NOMO-1 treated with dmso at 0.1 percent for 144 hours (cell line): ENCODE measurements at regions not wholly inside any gene's neighbourhood (a gene's known extent, or its start where the extent isn't known, plus 50 kb on each side); places are given as distances from the start of the nearest gene placed in this dataset.
A peak's percentile ranks its signal among the peaks of the same experiment; 100 is the strongest.
"Not testable (repeated sequence)": the region's sequence is repeated elsewhere in the genome, so short reads cannot be mapped to it uniquely, and the experiment has no call there.

ENCODE experiments used
- DNase-seq: peaks from one replicate; lab custom pipeline; 2025; ENCODE audit not compliant: unreplicated experiment; lab: John Stamatoyannopoulos, UW

DNA sequence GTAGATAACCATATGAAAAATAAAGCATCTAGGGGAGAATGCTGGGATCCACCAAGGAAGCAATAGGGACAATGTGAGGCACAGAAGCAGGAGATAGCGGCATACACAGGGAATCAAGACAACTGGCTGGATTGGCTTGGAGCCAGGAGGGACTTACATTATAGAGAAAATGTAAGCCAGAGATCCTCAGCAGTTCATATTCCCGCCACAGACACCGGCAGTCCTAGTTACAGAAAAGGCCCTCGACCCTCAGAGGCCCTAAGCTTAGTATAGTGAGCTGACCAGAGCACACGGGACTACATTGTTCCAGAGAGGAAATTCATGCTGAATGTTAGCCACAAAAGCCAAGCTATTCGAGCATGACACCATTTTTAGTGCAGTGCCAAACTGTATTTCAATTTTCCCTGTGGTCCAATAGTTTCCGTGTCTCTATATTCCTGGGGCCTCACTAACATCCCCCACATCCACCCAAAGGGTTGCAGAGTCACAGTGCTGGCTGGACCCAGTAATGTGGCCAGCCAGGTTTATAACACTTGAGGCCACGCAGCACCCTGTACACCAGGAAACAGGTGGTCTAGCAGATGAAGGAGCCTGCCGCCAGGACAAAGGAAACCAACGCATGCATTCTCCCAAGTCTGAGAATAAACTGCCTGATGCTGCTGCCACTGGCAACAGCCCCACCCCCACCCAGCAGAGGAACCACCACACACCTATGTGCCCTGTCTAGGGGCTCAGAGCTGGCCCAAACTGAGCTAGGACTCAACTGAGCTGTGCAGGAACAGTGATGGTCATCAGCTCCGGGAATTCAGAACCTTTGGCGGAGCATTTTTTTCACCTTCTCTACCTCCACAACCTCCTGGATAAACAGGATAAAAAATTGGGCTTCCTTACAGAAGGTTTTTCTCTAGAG lies 693.2 kb upstream of the CHD1 start:
- DNase-seq, result no peak

- DNase-seq, result no peak
Measured at GRCh38 chr5:99617335-99617734, 688.5 kb upstream of the CHD1 start.

GRCh38 chr5:99614888-99615287 lies 686.1 kb upstream of the CHD1 start:
- no peak for DNase-seq

GRCh38 chr5:99607124-99607523 lies 678.3 kb upstream of the CHD1 start:
- no peak for DNase-seq

DNA sequence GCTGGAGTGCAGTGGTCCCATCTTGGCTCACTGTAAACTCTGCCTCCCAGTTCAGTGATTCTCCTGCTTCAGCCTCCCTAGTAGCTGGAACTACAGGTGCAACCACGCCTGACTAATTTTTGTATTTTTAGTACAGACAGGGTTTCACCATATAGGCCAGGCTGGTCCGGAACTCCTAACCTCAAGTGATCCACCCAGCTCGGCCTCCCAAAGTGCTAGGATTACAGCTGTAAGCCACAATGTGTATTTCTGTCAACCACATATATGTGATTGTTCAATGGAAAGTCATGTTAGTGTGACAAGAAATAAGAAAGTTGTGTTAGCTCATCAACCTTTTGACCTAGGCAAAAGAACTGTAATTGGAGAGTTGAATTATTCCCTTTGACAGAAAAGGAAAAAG lies 677.1 kb upstream of the CHD1 start:
- DNase-seq, result peak; percentile 17

GRCh38 chr5:99600952-99601351 lies 672.1 kb upstream of the CHD1 start:
- DNase-seq, result no peak

GRCh38 chr5:99590806-99591205 lies 662.0 kb upstream of the CHD1 start:
- no peak for DNase-seq

DNA sequence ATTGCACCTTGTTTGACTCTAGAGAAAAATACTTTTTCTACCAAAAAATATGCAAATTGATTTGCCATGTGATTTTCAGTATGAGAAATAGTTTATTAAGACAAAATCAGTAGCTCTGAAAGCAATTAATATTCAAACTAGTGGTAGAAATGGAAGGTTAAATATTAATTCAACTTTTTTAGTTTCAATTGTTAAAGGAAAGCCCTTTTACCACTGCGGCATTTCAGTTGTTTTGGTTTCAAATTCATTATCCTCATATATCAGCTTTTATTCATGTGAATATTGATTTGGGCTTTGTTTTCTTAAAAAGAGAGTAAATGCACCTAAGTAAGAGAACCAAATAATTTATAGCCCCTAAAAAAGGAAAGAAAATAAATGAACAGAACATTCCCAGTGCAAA lies 660.6 kb upstream of the CHD1 start:
- no peak for DNase-seq

DNA sequence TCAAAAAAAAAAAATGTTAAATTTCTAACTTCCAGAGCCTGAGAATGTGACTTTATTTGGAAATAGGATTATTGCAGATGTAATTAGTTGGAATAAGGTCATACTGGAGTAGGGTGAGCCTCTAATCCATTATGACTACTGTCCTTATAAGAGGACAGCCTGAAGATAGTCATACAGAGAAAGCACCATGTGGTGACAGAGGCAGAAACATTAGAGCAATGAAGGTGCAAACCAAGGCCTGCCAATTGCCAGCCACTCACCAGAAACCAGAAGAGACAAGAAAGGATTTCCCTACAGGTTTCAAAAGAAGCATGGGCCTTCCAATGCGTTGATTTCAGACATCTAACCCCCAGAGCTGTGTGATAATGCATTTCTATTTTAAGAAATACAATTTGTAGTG lies 659.2 kb upstream of the CHD1 start:
- no peak for DNase-seq

DNA sequence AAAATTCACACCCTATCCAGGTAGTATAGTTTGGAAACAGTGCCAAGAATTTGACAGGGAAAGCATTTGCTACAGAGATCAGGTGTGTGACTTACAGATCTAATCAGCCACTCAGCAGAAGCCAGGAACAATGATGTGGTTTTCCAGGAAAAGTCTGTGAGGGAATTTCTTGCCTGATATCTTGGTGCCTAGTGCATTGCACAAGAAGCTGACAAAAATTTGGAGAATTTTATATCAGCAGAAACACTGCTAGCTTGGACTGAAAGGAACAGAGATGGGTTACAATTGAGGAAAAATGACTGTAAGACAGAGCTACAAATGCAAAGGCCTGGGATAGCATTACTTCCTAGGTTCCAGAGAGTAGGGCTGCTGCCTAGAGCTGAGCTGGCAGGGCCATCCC lies 658.1 kb upstream of the CHD1 start:
- no peak for DNase-seq

GRCh38 chr5:99581204-99581603 lies 652.4 kb upstream of the CHD1 start:
- DNase-seq, result not testable (repeated sequence)

DNA sequence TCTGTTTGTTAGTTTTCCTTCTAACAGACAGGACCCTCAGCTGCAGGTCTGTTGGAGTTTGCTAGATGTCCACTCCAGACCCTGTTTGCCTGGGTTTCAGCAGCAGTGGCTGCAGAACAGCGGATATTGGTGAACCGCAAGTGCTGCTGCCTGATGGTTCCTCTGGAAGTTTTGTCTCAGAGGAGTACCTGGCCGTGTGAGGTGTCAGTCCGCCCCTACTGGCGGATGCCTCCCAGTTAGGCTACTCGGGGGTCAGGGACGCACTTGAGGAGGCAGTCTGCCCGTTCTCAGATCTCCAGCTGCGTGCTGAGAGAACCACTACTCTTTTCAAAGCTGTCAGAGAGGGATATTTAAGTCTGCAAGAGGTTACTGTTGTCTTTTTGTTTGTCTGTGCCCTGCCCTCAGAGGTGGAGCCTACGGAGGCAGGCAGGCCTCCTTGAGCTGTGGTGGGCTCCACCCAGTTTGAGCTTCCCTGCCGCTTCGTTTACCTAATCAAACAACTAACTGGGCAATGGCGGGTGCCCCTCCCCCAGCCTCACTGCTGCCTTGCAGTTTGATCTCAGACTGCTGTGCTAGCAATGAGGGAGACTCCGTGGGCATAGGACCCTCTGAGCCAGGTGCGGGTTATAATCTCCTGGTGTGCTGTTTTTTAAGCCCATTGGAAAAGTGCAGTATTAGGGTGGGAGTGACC lies 634.3 kb upstream of the CHD1 start:
- not testable (repeated sequence) for DNase-seq

- DNase-seq, result no peak
Measured at GRCh38 chr5:99553211-99553810, 624.5 kb upstream of the CHD1 start.

DNA sequence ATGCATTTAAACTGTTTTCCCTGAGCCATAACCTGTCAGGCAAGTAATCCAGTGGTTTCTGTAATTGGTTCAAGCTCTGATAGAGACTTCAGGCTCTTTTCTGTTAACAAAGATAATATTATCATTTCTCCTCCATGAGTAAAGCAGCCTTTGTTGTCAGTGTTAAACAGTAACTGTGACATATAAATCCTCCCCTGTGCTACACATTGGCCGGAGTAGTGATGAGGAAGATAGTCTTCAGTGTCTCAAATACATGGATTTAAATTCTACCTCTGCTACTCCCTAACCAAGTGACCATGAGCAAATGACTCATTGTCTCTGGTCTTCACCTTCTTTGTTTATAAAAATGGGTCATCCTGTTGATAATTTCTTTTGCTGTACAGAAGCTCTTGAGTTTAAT lies 615.5 kb upstream of the CHD1 start:
- DNase-seq, result no peak

GRCh38 chr5:99543841-99544240 lies 615.0 kb upstream of the CHD1 start:
- no peak for DNase-seq

GRCh38 chr5:99534241-99534640 lies 605.4 kb upstream of the CHD1 start:
- not testable (repeated sequence) for DNase-seq

DNA sequence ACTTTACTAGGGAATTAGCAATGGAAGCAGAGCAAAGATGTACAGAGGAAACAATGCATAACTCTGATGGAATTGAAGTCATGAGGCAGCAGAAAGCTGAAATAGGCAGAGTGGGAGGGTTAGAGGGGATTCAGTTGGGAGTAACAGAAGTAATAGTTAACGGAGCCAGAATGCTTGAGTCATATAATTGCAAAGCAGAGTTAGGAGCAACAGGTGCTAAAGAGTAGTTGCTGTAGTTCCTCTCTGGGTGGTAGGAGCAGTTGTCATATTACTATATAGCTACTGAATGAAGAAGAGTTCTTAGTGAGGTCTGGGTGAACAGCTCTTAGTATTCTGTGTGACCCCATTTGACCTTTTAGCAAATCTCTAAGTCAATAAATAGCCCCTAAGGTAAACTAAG lies 592.9 kb upstream of the CHD1 start:
- not testable (repeated sequence) for DNase-seq

DNA sequence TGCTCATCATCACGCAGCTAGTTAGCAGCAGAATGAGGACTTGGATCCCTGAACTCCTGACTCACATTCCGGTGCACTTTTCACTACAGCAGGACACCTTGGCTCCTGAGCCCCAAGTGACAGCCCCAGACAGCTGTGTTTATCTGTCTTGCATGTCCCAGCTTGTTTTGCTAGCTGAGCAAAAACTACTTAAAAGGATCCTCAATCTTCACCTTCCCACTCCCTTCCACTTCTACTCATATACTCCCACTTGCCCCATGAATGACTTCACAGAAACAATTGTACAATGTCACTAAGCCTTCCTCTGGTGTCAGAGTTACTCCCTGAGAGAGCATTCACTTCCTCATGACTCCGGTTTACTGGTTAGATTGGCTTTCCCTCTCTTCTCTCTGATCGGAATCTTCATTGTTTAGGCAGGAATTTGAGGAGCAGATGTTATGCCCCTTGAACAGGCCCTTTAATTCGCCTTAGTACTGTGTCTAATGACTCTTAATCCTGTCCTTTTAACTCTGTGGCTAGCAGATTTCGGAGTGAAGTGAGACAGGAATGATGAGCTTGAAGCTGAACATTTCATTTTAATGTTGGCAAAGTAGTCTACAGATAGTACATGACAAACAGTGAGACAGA lies 587.2 kb upstream of the CHD1 start:
- DNase-seq, result not testable (repeated sequence)

- DNase-seq, result not testable (repeated sequence)
Measured at GRCh38 chr5:99510237-99510866, 581.5 kb upstream of the CHD1 start.

- DNase-seq, result not testable (repeated sequence)
Measured at GRCh38 chr5:99509064-99509463, 580.3 kb upstream of the CHD1 start.

GRCh38 chr5:99495456-99495855 lies 566.6 kb upstream of the CHD1 start:
- not testable (repeated sequence) for DNase-seq
